Upper lobe of right lung (tissue), 1 donor: ENCODE measurements at regions not wholly inside any gene's neighbourhood (a gene's known extent, or its start where the extent isn't known, plus 50 kb on each side); places are given as distances from the start of the nearest gene placed in this dataset.

Experiments
- ATAC-seq: fragments of 200-7000 bp; cut with Tn5 transposase; one replicate; pipeline ENCODE4 v1.9.1; 2020; ENCODE audit warnings: mild to moderate bottlenecking, moderate library complexity
- DNase-seq: peaks from one replicate; pipeline ENCODE4 v3.0.0-alpha.2; 2020
- H3K27ac ChIP-seq: fragments of 200-600 bp; one replicate; pipeline ENCODE4 v1.8.0; 2022
- H3K27me3 ChIP-seq: fragments of 200-600 bp; one replicate; pipeline ENCODE4 v1.8.0; 2022; ENCODE audit warnings: mild to moderate bottlenecking
- H3K36me3 ChIP-seq: fragments of 200-600 bp; one replicate; pipeline ENCODE4 v1.8.0; 2022
- H3K4me1 ChIP-seq: fragments of 200-600 bp; one replicate; pipeline ENCODE4 v1.8.0; 2022
- H3K4me3 ChIP-seq: fragments of 200-600 bp; one replicate; pipeline ENCODE4 v1.8.0; 2022; ENCODE audit warnings: mild to moderate bottlenecking
- H3K9me3 ChIP-seq: fragments of 200-600 bp; one replicate; pipeline ENCODE4 v1.8.0; 2022
- intact Hi-C: fragments of 100-400 bp; cut with DNase I; formaldehyde crosslinking; loops from one replicate; pipeline ENCODE4 v1.11.0; 2022
- TF ChIP-seq, protein P1 (sequence below): fragments of 200-600 bp; IDR thresholded peaks from one replicate; pipeline ENCODE4 v1.8.0; 2022; ENCODE audit warnings: antibody characterized with exemption
- donor health status: DM: no; HTN: yes; CAD: no; lungs with severe emphysema.

DNA sequence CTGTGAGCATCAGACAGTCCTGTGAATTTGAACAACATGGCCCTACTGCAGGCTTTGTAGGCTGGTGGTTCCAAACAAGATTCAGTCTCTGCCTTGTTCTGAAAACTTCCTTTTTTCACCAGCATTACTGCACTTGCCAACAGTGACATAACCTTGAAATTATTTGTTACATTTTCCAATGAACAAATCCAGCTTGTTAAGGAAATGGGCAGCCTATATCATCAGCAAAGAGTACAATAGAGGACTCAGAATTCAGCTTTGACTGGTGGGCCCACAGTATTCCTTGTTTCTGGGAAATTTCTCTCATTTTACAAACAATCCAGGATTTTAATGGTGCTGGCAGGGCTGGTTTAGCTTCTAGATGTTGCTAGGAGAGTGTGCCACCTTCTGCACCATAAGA, 703.7 kb upstream of the FZD8 start:
- TF ChIP-seq, protein P1, sequence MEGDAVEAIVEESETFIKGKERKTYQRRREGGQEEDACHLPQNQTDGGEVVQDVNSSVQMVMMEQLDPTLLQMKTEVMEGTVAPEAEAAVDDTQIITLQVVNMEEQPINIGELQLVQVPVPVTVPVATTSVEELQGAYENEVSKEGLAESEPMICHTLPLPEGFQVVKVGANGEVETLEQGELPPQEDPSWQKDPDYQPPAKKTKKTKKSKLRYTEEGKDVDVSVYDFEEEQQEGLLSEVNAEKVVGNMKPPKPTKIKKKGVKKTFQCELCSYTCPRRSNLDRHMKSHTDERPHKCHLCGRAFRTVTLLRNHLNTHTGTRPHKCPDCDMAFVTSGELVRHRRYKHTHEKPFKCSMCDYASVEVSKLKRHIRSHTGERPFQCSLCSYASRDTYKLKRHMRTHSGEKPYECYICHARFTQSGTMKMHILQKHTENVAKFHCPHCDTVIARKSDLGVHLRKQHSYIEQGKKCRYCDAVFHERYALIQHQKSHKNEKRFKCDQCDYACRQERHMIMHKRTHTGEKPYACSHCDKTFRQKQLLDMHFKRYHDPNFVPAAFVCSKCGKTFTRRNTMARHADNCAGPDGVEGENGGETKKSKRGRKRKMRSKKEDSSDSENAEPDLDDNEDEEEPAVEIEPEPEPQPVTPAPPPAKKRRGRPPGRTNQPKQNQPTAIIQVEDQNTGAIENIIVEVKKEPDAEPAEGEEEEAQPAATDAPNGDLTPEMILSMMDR, result no peak
- H3K9me3 ChIP-seq, result no peaks in the 10 kb centered on the region
- no peak overlapping the region for H3K4me3 ChIP-seq
- H3K27ac ChIP-seq, result no peak overlapping the region
- no peaks in the 10 kb centered on the region for H3K36me3 ChIP-seq
- no peaks in the 10 kb centered on the region for H3K27me3 ChIP-seq
- DNase-seq (no peak), ATAC-seq (no peak)
- no peaks in the 10 kb centered on the region for H3K4me1 ChIP-seq
- intact Hi-C loops, result no loop called here

DNA sequence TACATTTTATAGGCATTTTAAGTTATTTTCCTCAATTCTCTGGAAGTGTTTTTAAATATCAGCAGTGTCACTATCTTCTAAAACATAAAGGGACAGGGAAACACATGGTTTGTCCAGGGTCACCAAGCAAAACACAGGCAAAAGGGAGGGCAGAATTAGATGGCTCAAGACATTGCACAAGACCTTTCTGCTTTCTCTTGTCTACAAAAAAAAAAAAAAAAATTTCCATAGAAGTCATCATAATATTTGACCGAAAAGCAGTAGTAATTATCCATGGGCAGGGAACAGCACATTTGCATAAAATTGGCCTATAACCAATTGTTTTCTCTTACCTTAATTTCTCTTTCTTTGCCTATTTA, 703.1 kb upstream of the FZD8 start:
- no peaks in the 10 kb centered on the region for H3K27me3 ChIP-seq
- H3K4me3 ChIP-seq, result no peak overlapping the region
- H3K9me3 ChIP-seq, result no peaks in the 10 kb centered on the region
- no peak for DNase-seq
- TF ChIP-seq, protein P1, result no peak
- H3K4me1 ChIP-seq, result no peaks in the 10 kb centered on the region
- H3K36me3 ChIP-seq, result no peaks in the 10 kb centered on the region
- H3K27ac ChIP-seq, result no peak overlapping the region
- ATAC-seq, result no peak
- intact Hi-C loops, result no loop called here

DNA sequence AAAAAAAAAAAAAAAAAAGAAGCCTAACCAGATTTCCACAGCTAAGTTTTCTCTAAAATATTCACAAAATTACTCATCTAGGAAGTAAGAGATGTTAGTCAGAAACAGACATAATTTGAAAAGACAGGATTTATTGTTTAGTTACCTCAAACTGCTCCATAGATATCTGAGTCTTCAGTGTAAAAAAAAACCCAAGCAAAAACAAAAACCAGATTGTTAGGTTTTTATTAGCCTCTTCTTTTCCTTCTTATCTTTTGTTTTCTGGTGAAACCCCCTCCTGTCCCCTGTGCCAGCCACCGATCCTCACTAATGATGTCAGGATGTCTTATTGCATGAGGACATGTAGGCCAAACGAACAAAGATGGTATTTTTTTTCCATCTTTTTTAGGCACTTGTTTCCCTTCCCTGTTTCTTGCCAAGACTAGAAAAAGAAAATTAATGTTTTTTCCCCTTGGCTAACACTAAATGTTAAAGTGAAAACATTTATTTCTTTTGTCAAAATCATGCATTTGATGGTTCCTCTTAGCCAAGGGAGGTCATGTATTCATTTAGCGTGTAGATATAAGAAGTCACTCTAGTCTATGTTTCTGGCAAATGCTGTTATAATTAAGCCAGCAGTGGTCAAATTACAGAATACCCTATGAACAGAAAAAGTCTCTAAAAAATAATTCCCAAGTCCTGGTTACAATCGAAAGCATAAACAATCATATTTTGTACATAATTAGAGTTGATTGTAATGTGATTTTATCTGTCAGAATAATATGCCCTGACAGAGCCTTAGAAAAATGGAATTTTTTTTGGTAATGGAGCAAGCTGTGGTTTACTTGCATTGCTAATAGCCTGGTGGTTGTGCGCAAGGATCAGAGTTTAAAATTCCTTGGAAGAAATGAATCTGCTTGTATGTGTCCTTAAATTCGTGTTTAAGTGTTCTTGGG, 702.4 kb upstream of the FZD8 start:
- Histone ChIP-seq H3K9me3 (no peaks in the 10 kb centered on the region), H3K27me3 (no peaks in the 10 kb centered on the region), H3K4me1 (no peaks in the 10 kb centered on the region), H3K4me3 (no peak overlapping the region), H3K27ac (no peak overlapping the region), H3K36me3 (no peaks in the 10 kb centered on the region)
- no peak for ATAC-seq
- intact Hi-C loops, result no loop called here
- no peak for DNase-seq
- TF ChIP-seq, protein P1, result no peak

DNA sequence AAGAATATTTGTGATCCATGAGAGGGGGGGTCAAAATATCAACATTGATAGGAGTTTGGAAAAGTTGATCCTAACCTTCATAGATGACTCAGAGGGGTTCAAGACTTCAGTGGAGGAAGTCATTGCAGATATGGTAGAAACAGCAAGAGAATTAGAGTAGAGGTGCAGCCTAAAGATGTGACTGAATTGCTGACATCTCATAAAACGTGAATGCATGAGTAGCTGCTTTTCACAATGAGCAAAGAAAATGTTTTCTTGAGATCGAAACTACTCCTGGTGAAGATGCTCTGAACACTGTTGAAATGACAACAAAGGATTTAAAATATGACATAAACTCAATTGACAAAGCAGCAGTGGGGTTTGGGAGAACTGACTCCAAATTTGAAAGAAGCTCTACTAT, 700.7 kb upstream of the FZD8 start:
- Histone ChIP-seq H3K4me1 (no peaks in the 10 kb centered on the region), H3K27me3 (no peaks in the 10 kb centered on the region), H3K27ac (no peak overlapping the region), H3K36me3 (no peaks in the 10 kb centered on the region), H3K4me3 (no peak overlapping the region), H3K9me3 (no peaks in the 10 kb centered on the region)
- DNase-seq, result no peak
- no peak for ATAC-seq
- intact Hi-C loops, result no loop called here
- TF ChIP-seq, protein P1, result no peak

DNA sequence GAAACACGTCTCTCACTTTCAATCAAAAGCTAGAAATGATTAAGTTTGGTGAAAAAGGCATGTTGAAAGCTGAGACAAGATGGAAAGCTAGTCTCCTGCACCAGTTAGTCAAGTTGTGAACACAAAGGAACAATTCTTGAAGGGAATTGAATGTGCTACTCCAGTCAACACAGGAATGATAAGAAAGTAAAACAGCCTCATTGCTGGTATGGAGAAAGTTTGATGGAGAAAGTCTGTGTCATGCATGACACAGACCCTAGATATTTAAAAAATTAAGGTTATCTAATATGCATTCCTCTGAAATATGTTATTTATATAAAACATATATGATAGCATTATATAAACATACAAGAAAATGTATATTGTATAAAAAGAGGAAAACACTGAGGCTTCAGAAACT, 699.4 kb upstream of the FZD8 start:
- ATAC-seq, result no peak
- Histone ChIP-seq H3K4me3 (no peak overlapping the region), H3K27me3 (no peaks in the 10 kb centered on the region), H3K4me1 (no peaks in the 10 kb centered on the region), H3K27ac (no peak overlapping the region), H3K9me3 (no peaks in the 10 kb centered on the region), H3K36me3 (no peaks in the 10 kb centered on the region)
- DNase-seq, result no peak
- TF ChIP-seq, protein P1, result no peak
- intact Hi-C loops, result no loop called here
